Left ventricle myocardium superior (tissue), 1 donor: ENCODE measurements at regions not wholly inside any gene's neighbourhood (a gene's known extent, or its start where the extent isn't known, plus 50 kb on each side); places are given as distances from the start of the nearest gene placed in this dataset.

ENCODE experiments used
- ATAC-seq: fragments of 200-7000 bp; cut with Tn5 transposase; one replicate; pipeline ENCODE4 v1.9.1; 2020; ENCODE audit warnings: mild to moderate bottlenecking, moderate library complexity
- DNase-seq: peaks from one replicate; pipeline ENCODE4 v3.0.0-alpha.2; 2020
- intact Hi-C: fragments of 100-400 bp; cut with micrococcal nuclease; formaldehyde crosslinking; loops from one replicate; pipeline ENCODE4 v1.11.0; 2022
- donor health status: DM: no; HTN: yes; CAD: no; lungs with severe emphysema.

DNA sequence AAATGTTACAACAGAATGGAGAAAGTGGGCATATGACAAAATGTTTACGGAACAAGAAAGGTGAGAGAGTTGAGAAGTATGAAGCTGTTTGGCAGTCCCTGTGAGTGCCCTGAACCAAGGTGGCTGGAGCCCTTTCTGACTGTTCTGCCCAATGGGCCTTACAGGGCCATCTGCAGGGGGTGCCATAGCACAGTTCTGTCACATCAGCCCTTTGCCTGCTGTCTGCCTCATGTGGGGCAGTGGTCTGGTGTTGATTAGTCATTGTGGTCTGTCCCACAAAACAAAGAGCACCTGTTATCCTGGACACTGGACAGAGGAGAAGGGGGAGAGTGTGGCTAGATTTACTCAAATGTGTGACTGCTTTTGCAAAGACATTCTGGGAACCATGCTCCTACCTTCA, 51.5 kb upstream of the OSBPL3 start:
- no peak for ATAC-seq
- intact Hi-C loops: no loop called here
- DNase-seq: no peak

GRCh38 chr7:25031007-25031406, 51.0 kb upstream of the OSBPL3 start:
- intact Hi-C loops: no loop called here
- ATAC-seq (no peak), DNase-seq (no peak)
